ENCODE measurements at regions not wholly inside any gene's neighbourhood (a gene's known extent, or its start where the extent isn't known, plus 50 kb on each side); places are given as distances from the start of the nearest gene placed in this dataset. TPM values are rescaled to one million over a fixed set of nuclear protein-coding genes. Genes with fewer than 3 reads are reported as not detected.

GRCh38 chr4:184267673-184268583 lies 50.3 kb upstream of the ENPP6 start (continued):
- TF ChIP-seq, protein P1, sequence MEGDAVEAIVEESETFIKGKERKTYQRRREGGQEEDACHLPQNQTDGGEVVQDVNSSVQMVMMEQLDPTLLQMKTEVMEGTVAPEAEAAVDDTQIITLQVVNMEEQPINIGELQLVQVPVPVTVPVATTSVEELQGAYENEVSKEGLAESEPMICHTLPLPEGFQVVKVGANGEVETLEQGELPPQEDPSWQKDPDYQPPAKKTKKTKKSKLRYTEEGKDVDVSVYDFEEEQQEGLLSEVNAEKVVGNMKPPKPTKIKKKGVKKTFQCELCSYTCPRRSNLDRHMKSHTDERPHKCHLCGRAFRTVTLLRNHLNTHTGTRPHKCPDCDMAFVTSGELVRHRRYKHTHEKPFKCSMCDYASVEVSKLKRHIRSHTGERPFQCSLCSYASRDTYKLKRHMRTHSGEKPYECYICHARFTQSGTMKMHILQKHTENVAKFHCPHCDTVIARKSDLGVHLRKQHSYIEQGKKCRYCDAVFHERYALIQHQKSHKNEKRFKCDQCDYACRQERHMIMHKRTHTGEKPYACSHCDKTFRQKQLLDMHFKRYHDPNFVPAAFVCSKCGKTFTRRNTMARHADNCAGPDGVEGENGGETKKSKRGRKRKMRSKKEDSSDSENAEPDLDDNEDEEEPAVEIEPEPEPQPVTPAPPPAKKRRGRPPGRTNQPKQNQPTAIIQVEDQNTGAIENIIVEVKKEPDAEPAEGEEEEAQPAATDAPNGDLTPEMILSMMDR (conservative IDR thresholded peaks at IDR 0.05; ENCODE audit: low read depth, low read length) = no peak

Small RNA genes lying in the stretch of these regions (microRNA-seq; reads per million reads assigned to microRNA genes)
- gene RN7SL28P (ENCODE audit: insufficient read depth, insufficient read length) = not detected

Small RNA genes lying in the stretch of these regions (small RNA-seq; reads per million reads assigned to genes)
- gene RN7SL28P = 0 reads per million in 5 experiments

All from IMR-90 (cell line).